Midbrain (tissue), 1 donor: ENCODE measurements at regions not wholly inside any gene's neighbourhood (a gene's known extent, or its start where the extent isn't known, plus 50 kb on each side); places are given as distances from the start of the nearest gene placed in this dataset.

Source experiments
- DNase-seq: peaks from one replicate; lab custom pipeline; 2025; lab: John Stamatoyannopoulos, UW

DNA sequence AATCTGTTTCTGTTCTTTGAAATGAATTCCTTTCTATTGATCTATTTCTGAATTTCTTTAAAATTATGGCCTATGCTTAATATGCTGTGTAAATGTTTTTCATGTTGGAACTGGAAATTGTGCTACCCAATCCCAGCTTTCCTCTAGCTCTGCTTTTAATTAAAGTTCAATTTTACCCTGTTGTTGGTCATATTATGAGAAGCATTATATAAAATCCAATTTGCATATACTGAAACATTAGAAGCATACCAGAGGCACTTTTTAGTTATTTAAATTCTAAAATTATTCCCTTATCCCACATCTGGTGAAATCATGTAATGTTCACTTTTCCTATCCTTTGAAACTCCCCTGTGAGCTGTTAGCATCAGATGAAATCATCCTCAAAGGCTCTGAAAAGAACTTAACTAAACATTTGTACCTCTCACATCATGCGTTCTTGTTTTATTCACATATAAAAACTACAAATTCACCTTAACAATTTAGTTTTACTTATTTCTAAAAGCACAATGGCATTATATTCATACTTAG is 160.6 kb upstream of the COL21A1 start:
- DNase-seq = no peak

DNA sequence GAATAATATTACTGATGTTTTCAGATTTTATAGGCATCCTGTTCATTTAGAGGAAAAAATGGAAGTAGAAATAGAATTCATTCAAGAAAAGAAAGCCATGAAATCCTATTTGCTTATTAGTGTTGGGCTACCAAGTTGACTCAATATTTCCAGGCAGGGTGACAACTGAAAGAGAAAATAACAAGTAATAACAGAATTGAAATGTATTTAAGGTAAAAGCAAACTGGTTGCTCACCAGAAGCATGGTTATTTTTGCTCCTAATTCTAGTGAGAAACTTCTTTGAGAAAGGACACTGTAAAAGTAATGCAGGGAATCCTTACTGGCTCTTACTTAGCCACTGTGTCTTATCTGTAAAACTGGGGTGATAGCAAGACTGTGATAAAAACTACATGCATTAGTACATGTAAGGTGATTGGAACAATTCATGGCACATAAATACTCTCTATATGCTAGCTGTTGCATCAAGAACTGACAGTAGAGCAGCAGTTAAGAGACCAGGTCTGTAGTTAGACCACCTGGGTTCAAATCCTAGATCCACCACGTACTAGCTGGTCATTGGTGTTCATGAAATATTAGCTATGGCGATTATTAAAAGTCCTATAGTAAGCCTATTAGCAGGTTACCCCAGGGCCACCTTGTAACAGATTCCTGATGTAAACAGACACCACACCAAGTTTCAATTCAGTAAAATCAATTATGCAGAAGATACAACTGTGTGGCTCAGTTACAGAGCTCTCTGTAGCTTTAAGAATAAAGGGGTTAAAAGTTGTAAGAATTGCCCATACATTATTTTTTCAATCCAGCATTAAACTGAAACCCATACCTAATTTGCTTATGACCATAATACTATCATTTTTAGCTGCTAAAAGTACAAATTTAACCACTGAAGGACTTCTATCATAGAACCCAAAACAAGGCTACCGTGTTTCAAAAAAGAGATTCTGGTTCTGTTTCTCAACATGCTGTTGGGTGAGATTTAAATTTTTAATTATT is 159.2 kb upstream of the COL21A1 start:
- DNase-seq = no peak

DNA sequence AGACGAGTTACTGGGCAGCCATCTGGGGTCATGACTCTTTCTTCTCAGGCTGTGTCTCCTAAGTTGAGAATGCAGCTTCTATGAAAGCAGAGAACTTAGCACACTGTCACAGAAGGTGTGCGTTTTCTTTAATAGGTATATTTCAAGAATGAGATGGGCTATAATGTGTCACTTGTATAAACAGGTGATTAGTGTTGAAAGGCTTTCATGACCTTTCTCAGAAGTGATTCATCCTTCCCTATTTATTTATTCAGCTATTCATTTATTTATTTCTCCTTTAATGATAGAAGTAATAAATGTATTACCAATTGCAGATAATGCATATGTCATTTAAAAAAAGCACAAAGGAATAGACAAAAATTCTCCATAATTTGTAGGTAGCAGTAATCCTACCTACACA is 157.2 kb upstream of the COL21A1 start:
- no peak for DNase-seq

DNA sequence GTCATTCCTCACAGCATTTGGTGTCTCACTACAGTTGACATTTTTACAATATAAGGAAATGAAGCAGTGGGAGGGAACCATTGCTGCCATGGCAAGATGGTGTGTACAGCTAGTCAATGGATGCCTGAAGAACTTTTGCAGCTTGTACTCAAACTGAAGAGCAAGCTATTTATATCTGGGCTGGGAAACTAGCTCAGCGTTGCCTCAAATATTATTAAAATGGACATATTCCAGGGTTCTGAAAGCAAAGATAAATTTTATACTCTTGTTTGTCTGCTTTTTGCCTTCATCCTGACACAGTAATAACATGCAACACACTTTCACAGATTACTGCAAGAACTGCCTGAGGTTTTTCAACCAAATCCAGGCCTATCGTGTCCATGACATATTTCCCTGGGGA is 156.4 kb upstream of the COL21A1 start:
- DNase-seq = no peak

DNA sequence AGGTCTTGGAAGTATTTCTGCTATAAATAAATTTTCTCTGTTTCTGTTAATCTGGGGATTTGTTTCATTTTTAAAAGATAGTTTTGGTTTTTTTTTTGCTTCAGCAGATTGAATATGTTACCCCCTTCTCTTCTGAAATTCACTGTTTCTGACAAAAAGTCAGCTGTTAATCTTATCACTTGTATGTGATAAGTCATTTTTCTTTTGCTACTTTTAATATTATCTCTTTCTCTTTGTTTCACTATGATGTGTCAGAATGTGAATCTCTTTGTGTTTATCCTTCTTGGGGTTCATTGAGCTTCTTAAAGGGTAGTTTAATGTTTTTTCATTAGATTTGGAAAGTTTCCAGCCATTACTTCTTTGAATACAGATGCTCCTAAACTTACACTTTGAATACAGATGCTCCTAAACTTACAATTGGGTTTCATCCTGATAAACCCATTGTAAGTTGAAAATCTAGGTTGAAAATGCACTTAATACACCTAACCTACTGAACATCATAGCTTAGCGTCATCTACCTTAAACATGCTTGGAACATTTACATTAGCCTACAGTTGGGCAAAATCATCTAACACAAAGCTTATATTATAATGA is 154.2 kb upstream of the COL21A1 start:
- no peak for DNase-seq

DNA sequence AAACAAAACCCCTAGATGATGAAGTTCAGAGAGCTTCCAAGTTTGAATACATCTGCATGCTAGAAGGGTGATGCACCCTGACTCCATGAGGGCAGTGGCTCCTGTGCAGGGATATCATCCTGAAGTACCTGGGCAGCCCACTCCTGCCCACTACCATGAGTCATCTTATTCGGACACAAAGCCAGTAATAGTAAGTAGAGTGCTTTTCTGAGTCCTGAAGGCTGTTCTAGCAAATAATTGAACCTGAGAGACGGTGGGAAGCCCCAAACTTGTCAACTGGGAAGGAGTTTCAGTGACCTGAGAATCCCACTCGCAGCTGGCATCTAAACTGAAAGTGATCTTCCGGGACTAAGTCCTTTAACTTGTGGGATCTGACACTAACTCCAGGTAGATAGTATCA is 152.9 kb upstream of the COL21A1 start:
- DNase-seq = no peak

DNA sequence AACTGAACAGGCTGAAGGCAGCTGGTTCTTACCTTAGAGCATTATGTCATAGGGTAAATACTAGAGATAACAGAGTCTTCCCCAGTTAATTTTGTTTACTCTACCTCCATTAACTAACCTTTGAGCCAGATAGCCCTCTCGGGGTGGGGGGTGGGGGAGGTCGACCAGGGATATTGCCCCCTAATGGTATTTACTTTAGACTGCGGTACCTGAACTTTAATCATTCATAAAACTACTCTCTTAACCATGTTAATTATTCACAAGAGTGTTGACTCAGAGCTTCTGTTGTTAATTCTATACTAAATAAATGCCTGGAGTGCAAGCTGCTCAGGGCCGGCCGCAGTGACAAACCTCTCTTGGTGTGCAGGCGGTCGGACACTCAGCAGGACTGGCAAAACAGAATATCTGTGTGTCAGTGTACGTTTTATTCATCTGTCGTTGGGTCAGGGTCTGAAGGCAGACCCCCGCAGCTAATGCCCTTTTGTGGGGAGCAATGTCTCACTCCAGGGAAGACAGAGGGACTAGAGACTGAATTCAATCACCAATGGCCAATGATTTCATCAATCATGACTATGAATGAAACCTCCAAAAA is 152.4 kb upstream of the COL21A1 start:
- DNase-seq = no peak

GRCh38 chr6:56399250-56399671 is 151.9 kb upstream of the COL21A1 start:
- DNase-seq = no peak

GRCh38 chr6:56396435-56396834 is 149.1 kb upstream of the COL21A1 start:
- DNase-seq = no peak

DNA sequence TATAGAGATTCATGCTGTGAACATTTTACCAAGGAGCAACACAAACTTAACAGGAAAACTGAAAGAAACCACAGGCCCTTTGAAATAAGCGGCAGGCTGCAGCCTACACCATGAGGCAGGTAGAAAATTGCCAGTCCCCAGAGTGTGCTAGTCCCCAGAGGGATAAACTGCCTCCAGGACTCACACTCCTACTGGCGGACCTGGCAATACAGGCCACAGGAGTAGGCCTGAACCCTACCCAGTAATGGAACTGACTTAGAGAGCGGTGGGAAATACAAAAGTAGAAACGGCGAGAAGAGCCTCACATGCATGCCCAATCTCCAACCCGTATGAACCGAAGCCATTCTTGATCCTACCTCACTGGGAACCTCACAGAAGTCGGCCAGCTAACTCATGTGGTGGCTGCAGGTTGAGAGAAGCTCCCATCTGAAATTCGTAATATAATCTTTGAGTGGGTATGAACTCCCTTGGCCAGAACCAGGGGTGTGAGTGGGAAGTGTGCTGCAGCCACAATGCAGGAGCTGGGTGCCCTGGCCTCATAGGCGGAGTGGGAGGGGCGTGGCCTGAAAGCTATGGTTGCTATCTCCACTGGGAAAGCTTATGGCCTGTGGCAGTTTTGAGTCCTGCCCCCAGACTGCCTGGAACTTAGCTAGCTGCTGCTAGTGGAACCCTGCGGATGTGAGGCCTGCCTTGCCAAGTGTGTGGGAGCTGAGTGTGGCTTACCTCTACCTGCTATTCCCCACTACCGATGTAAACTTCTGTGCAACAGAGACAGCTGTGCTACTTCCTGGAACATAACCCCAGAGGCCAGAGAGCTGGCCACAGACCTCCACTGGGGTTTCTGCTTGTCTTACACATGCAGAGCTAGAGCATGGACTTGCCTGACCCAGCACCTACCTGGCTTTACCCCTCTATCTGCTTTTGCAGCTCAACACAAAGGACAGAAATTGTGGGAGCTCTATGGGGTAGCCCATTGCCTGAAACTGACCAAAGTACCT is 146.5 kb upstream of the COL21A1 start:
- no peak for DNase-seq

DNA sequence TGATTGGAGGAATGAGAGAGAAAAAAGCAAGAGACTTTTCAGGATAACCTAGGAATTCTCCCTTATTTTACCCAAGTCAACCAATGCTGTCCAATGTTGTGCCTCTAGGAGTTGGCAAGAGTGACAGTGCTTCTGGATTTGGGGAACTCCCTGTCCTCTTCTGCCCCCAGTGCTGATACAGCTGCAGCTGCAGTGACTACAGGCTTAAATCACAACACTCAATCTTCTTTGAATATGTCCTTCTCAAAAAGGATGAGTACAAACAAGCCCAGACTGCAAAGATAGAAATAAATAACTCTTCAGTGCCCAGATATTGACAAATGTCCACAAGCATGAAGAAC is 141.0 kb upstream of the COL21A1 start:
- no peak for DNase-seq

DNA sequence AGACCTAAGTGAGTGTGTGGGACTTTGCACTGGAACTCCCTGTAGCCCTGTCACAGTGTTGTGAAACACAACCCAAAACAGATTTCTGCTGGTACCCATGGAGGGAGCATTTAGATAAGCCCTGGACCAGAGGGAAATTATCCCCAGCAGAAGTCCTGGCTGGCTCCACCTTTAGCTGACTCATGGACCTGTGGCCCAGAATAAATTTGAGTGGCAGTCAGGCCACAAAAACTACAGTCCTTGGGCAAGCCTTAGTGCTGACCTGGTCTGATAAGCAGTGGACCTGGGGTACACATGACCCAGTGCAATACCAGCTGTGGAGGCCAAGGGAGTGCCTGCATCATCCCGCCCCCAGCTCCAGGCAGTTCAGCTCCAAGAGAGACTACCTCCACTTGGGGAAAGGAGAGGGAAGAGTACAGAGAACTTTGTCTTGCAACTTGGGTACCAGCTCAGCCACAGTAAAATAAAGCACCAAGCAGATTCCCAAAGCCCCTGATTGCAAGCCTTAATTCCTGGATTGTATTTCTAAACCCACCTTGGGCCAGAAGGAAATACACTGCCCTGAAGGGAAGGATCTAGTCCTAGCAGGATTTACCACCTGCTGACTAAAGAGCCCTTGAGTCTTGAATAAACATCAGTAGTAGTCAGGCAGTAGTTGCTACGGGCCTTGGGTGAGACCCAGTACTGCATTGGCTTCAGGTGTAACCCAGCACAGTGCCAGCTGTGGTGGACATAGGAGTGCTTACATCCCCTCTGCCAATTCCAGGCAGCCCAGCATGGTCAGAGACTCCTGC is 140.4 kb upstream of the COL21A1 start:
- no peak for DNase-seq

- DNase-seq = no peak
These were observed 139.3 kb upstream of the COL21A1 start for GRCh38 chr6:56386717-56387116.

DNA sequence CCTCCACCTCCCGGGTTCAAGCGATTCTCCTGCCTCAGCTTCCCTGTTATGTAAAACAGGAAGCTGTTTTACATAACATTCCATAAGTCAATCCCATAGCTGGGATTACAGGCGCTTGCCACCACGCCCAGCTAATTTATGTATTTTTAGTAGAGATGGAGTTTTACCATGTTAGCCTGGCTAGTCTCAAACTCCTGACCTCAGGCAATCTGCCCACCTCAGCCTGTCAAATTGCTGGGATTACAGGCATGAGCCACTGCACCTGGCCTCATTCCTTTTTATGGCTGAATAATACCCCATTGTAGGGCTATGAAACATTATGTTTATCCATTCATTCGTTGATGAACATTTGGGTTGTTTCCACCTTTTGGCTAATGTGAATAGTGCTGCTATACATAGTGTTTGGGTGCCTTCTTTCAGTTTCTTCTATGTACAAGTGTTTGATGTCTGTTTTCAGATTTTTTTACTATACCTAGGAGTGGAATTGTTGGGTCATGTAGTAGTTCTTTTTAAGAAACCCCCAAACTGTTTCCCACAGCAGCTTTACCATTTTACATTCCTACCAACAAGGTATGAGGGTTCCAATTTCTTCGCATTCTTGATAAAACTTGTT is 138.7 kb upstream of the COL21A1 start:
- DNase-seq = no peak

- DNase-seq = no peak
These were observed 135.8 kb upstream of the COL21A1 start for GRCh38 chr6:56383160-56383559.

GRCh38 chr6:56382416-56382940 is 135.1 kb upstream of the COL21A1 start:
- no peak for DNase-seq

- DNase-seq = no peak
These were observed 134.4 kb upstream of the COL21A1 start for GRCh38 chr6:56381801-56382251.

DNA sequence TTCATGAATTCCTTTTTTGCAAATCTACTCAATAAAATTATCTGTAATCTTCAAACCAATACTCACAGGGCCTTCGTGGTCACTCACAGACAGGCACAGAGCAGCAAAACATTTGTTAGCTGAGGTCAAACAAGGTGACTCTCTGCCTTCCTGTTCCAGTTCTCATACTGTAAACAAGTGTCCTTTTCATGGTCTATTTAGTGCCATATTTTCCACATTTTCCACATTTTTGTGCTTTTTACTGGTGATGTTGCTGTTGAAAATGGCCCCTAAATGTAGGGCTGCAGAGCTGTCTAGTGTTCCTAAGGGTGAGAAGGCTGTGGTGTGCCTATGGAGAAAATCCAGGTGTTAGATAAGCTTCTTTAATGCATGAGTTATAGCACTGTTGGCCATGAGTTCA is 133.1 kb upstream of the COL21A1 start:
- no peak for DNase-seq

GRCh38 chr6:56378966-56379585 is 131.7 kb upstream of the COL21A1 start:
- no peak for DNase-seq

DNA sequence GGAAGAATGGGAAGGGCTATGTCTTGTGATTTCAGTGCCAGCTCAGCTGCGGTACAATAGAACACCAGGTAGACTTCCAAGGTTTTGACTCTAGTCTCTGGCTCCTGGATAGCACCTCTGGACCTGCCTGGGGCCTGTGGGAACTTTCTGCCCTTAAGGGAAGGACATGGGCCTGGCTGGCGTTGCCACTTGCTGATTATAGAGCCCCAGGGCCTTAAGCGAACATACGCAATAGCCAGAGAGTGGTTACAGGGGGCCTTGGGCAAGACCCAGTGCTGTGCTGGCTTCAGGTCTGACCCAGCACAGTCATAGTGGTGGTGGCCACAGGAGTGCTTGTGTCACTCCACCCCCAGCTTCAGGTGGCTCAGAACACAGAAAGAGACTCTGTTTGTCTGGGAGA is 131.1 kb upstream of the COL21A1 start:
- DNase-seq = no peak
